ENCODE measurements at regions not wholly inside any gene's neighbourhood (a gene's known extent, or its start where the extent isn't known, plus 50 kb on each side); places are given as distances from the start of the nearest gene placed in this dataset.

DNA sequence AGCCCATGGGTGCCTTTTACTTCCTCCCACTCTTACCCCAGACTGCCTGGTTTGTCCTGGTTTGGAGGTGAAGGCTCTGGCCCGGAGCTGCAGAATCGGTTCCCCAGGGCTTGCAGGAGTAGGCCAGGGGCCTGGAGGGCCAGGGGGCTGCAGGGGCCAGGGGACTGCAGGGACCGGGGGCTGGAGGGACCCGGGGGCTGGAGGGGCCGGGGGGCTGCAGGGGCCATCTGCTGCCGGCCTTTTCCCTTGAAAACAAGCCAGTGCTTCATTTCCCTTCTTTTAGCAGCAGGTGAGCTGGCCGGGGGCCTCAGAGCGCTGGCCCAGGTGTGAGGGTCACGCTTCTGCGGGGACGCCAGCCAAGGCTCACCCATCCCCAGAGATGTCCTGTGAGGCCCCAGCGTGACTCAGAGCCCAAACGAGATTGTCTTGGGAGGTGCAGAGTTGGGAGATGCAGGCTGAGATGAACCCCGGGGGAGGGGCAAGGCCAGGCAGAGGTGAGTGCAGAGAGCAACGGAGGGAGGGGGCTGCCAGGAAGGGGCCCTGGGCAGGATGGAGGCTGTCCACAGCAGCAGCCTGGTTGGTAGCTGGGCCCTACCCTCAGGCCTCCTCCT lies 154.9 kb downstream of the KIF26A start:
- TF ChIP-seq POLR2A (IDR thresholded peaks at IDR 0.05; ENCODE audit: low read length) (no peak), GATA1 (IDR thresholded peaks at IDR 0.05; ENCODE audit: low read depth, low read length) (no peak)

All from erythroblast (primary cell).